ENCODE measurements at regions not wholly inside any gene's neighbourhood (a gene's known extent, or its start where the extent isn't known, plus 50 kb on each side); places are given as distances from the start of the nearest gene placed in this dataset.
A peak's percentile ranks its signal among the peaks of the same experiment; 100 is the strongest.
"Not testable (repeated sequence)": the region's sequence is repeated elsewhere in the genome, so short reads cannot be mapped to it uniquely, and the experiment has no call there.

DNA sequence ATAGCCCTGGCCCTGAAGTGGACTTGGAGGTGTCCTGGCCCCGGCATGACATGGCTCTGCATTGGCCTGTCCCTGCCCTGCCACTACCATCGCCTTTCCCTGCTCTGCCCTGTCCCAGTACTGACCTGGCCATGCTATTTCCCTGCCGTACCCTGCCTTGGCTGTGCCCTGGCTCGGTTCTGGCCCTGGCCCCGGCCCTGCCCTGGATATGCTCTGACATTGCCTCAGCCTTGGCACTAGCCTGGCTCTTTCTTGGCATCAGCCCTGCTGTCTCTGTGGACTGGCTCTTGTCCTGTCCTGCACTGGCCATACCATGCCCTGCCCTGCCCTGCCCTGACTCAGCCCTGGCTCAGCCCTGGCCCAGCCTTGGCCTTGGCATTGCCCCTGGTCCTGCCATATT is 252.2 kb downstream of the TP53TG3F start:
- DNase-seq (ENCODE audit: low spot score) = not testable (repeated sequence)

DNA sequence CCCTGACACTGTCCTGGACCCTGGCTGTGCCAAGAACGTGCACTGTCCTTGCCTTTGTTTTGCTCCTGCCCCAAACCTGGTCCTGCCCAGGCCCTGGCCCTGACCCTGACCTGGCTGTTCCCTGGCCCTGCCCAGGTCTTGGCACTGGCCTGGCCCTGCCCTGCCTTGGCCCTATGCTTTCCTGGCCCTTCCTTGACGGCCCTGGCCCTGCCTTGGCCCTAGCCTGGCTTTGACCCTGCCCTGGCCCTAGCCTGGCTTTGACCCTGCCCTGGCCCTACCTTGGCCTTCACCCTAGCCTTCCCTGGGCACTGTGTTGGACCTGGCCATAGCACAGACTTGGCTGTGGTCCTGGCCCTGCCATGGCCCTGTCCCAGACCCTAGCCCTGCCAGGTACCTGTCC is 252.9 kb downstream of the TP53TG3F start:
- DNase-seq (ENCODE audit: low spot score) = not testable (repeated sequence)

DNA sequence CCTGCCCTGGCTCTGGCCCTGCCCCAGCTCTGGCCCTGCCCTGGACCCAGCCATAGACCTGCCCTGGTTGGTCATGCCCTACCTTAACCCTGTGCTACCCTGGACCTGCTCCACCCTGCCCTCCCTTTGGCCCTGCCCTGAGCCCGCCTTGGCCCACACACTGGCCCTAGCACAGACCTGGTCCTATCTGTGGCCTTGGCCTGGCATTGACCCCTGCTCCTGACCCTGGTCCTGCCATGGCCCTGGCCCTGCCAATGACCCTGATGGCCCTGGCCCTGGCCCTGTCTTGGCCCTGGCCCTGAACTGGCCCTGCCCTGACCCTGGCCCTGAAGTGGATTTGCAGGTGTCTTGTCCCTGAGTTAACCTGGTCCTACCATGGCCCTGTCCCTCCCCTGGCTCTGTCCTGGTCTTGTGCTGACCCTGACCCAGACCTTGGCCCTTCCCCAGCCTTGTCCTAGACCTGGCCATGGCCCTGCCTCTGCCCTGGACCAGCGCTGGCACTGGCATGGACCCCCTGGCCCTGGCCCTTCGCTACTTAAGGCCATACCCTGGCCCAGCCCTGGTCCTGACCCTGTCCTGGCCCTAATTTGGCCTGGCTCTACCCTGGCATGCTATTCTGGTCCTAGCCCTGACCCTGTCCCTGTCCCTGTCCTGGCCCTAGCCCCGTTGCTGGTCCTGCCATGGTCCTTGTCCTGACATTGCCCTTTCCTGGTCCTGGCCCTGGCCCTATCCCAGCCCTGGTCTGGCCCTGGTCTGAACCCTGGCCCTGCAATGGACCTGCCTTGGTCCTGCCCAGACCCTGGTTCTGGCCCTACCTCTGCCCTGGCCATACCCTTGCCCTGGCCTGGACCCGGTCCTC is 253.7 kb downstream of the TP53TG3F start:
- not testable (repeated sequence) for DNase-seq (ENCODE audit: low spot score)

DNA sequence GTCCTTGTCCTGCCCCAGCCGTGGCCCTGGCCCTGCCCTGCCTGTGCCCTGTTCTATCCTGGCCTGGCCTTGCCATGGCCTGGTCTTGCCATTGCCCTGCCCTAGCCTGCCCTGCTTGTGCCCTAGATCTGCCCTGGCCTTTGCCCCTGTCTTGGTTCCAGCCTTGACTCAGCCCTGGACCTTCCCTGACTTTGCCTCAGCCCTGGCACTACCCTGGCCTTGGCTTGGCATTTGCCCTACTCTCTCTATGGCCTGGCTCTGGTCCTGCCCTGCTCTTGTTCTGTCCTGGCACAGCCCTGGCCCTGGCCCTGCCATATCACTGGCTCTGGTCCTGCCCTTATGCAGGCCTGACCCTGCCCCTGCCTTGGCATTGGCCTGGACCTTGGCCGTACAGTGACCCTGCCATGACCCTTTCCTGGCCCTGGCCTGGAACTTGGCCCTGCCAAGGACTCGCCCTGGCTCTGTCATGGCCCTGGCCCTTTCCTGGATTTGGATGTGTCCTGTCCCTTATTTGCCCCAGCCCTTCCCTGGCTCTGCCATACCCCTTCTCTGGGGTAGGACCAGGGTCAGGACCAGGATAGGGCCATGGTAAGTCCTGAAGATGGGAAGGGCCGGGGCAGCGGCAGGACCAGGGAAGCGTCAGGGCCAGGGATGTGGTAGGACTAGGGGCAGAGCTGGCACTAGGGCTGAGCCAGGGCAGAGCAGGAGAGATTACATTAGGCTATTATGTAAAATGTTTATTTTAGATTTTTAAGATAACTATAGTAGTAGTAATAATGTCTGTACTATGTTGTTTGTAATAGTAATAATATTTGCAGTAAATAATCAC is 254.5 kb downstream of the TP53TG3F start:
- not testable (repeated sequence) for DNase-seq (ENCODE audit: low spot score)

DNA sequence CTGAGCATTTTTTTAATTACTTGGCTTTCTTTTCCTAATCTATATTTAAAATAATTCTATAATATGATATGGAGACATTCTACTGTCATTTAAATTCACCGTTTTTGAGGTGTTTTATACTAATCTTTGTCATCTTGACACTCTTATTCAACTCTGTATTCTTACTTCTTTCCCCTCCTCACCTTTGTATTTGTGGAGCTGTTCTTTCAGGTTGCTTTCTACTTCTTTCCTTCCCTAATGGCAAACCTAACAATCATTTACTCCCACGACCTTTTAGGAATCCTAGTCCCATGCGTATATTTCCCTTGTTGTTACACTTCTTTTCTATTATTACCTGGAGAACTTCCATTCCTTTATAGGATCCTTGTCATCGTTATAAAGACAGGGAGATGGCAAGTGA is 271.8 kb downstream of the TP53TG3F start:
- DNase-seq (ENCODE audit: low spot score) = not testable (repeated sequence)

DNA sequence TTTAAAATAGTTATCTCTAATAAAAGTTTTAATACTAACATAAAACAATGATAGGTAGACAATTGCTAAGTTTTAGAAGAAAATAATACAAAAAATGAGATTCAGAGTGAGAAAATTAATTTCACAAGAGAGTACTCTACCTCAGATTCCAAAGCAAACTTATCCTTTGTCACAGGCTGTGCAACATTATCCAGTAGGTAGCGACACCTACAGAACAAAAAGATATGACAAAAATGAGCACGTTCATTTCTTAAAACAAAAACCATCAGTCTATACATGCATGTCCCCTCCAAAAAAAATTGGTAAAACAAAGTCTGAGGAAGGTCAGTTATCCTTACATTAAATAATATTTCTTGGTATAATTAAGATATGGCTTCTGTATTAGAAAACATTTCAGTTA is 275.2 kb downstream of the TP53TG3F start:
- peak; percentile 19 for DNase-seq (ENCODE audit: low spot score)

DNA sequence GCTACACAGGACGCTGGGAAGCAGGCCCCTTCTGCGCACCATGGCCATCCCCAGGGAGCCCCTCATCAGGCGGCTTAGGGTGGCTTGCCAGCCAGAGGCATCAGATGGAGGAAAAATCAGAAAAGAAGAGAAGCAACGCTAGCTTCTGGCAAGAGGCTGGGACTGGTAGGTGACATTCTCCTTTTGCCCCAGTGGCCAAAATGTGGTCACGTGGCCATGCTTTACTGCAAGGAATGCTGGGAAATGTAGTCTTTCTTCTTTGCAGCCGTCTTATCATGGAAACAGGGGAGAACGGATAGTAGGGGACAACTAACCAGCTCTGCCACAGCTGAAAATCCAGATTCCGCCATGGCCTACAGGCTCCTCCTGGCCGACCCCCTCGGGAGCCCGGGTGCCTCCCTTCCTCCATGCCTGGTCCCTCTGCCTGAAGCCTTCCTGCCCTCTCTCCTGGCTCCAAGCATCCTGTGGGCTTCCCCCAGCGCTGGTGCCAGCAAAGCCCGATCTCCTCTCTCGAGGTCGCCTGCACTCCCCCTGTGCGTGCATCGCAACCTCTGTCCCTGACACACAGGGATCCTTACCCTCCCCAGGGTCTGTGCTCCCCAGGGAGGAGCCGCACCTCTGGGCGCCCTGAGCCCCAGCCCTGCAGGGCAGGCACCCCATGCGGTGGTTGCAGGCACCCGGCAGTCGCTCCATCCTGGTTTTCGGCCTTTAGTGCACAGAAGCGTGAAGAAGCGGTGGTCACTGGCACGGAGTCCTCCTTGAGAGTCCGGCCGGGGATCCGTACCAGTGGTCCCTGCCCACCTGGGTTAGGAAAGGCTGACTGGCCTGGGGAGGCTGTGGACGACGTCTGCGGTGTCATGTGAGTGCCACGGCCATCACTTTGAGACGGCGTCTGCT is 307.7 kb downstream of the TP53TG3F start:
- DNase-seq (ENCODE audit: low spot score) = not testable (repeated sequence)

DNA sequence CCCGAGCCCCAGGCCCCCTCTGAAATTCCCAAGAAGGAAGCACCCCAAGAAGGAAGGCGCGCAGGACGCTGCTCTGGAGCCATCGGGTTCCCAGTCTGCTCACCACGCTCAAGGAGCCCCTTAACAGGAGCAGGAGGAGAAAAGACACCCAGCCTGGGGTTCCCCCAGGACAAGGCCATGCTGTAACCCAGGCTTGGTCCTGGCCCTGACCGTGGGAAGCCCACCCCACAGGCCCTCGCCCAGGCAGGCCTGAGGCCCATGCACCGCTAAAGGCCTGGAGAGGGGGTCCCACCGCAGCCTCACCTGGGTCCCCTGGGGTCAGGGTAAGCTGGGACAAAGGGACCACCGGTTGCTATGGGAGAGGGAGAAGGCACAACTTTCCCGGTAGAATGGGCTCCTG is 309.3 kb downstream of the TP53TG3F start:
- not testable (repeated sequence) for DNase-seq (ENCODE audit: low spot score)

DNA sequence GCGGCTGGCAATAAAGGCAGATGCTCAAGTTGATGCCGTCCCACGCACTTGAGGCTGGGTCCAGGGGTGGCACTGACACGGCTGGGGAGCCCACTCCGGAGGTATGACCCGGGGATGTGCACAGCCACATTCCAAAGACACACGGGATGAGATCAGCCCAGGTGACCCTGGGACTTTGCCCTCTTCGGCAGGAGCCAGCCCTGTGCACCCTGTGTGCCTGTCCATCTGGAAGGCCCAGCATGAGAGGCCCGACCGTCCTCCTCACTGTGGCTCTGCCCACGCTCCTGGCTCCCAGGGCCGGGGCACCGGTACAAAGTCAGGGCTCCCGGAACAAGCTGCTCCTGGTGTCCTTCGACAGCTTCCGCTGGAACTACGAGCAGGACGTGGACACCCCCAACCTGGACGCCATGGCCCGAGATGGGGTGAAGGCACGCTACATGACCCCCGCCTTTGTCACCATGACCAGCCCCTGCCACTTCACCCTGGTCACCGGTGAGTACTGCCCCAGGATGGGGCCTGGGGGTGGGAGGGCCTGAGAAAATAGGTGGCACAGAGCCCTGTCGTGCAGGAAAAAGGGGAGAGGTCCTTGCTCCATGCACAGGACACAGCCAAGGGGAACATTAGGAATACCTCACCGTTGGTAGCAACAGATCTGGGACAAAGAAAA is 309.9 kb downstream of the TP53TG3F start:
- not testable (repeated sequence) for DNase-seq (ENCODE audit: low spot score)

DNA sequence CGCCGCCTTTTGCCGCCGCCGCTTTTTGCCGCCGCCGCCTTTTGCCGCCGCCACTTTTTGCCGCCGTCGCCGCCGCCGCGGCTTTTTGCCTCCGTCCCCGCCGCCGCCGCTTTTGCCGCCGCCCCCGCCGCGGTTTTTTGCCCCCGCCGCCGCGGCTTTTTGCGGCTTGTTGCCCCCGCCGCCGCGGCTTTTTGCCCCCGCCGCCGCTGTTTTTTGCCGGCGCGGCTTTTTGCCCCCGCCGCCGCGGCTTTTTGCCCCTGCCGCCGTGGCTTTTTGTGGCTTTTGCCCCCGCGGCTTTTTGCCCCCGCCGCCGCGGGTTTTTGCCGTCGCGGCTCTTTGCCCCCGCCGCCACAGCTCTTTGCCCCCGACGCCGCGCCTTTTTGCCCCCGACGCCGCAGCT is 311.1 kb downstream of the TP53TG3F start:
- DNase-seq (ENCODE audit: low spot score) = not testable (repeated sequence)

DNA sequence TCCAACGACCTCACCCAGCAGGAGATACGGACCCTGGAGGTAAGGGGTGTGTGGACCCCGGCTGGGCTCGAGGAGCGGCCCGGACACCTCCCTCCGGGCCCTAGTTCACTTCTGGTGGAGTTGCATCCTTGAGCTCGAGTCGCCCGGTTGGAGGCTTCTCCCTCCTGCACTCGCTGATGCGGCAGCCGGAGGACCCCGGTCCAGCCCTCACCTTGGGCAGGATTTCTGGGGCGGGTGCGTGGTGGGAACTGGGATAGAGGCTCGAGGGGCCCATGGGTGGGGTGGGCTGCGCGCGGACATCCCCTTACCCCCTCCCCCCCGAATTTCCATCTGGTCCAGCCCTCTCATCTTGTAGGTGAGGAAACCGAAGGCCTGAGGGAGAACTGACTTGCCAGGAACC is 311.8 kb downstream of the TP53TG3F start:
- not testable (repeated sequence) for DNase-seq (ENCODE audit: low spot score)

DNA sequence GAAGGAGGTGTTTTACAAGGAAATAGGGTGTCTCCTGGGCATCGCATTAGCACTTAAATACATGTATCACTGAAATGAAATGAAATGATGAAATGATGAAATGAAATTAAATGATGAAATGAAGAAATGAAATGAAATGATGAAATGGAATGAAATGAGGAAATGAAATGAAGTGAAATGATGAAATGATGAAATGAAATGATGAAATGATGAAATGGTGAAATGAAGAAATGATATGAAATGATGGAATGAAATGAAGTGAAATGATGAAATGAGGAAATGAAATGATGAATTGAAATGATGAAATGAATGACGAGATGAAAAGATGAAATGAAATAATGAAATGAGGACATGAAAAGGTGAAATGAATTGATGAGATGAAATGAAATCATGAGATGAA is 314.6 kb downstream of the TP53TG3F start:
- DNase-seq (ENCODE audit: low spot score) = not testable (repeated sequence)

DNA sequence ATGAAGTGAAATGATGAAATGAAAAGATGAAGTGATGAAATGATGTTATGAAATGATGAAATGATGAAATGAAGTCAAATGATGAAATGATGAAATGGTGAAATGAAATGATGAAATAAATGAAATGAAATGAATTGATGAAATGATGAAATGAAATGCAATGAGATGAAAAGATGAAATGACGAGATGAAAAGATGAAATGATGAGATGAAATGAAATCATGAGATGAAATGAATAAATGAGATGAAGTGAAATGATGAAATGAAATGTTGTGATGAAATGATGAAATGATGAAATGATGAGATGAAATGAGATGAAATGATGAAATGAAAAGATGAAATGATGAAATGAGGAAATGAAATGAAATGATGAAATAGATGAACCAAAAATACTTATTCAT is 315.3 kb downstream of the TP53TG3F start:
- DNase-seq (ENCODE audit: low spot score) = not testable (repeated sequence)

DNA sequence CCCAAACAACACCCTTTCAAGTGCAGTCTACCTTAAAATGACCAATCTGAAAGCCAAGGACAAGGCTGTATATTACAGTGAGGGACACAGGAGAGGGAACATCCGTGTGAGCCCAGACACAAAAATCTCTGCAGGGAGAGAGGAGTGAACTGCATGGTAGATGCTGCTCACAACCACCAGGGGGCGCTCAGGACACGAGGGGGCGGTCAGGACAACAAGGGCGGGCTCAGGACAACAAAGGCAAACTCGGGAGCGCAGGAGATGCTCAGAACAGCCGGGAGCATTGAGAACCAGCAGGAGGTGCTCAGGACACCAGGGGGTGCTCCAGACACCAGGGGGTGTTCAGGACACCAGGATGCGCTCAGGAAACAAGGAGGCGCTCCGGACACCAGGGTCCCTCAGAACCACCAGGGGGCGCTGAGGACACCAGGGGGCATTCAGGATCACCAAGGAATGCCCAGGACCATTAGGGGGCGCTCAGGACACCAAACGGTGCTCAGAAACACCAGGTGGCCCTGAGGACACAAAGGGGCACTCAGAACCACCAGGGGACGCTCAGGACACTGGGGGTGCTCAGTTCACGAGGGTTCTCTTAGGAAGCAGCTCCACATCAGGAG is 357.0 kb downstream of the TP53TG3F start:
- DNase-seq (ENCODE audit: low spot score) = not testable (repeated sequence)

DNA sequence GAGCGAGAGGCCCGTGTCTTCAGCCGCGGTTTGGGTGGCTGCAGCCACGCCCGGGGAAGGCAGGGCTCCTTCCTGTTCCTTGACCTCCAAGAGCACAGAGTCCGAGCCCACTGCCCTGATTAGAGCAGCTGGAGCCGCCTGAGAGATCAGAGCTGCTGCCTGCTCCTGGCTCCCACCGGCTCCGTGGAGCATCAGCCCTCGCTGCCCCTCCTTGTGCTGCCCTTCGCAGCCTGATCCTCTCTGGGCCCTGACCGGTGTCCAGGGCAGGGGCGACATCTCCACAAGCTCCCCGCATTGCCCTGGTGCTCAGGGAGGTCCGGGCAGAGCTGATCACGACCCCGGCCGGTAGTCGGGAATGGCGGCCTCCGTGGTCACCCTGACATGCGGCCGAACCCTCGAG is 365.3 kb downstream of the TP53TG3F start:
- not testable (repeated sequence) for DNase-seq (ENCODE audit: low spot score)

DNA sequence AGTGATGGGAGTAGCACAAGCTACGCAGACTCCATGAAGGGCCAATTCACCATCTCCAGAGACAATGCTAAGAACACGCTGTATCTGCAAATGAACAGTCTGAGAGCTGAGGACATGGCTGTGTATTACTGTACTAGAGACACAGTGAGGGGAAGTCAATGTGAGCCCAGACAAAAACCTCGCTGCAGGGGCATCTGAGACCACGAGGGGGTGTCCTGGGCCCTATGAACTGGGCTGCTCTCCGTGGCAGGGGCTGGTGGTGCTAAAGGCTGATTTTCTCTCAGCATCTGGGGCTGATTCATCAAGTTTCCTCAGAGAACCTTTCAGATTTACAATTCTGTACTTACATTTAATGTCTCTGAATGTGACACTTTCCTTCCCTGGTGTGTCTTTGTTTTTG is 368.1 kb downstream of the TP53TG3F start:
- not testable (repeated sequence) for DNase-seq (ENCODE audit: low spot score)

DNA sequence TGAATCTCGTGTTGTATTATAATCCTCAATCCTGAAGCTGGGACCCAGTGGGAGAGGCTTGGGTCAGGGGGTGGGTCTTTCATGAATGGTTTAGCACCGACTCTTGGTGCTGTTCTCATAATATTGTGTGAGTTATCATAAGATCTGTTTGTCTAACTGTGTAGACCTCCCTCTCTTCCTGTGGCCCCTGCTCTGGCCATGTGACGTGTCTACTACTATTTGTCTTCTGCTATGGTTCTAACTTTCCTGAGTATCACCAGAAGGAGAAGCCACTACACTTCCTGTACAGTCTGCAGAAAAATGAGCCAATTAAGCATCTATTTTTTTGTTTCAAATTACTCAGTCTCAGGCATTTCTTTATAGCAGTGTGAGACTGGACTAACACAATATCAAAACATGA is 379.7 kb downstream of the TP53TG3F start:
- not testable (repeated sequence) for DNase-seq (ENCODE audit: low spot score)

DNA sequence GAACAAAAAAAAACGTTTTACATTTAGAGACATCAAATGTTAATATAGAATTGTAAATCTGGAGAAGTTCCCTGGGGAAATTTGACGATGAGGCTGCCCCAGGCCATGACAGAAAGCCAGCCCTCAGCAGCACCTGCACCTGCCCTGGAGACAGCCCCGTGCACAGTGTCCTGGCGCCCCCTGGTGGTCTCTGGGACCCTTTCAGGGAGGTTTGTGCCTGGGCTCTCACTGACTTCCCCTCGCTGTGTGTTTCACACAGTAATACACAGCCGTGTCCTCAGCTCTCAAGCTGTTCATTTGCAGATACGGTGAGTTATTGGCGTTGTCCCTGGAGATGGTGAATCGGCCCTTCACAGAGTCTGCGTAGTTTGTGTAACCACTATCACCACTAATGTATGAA is 385.1 kb downstream of the TP53TG3F start:
- DNase-seq (ENCODE audit: low spot score) = not testable (repeated sequence)
